Pancreas (tissue), 10 donors: ENCODE measurements at regions not wholly inside any gene's neighbourhood (a gene's known extent, or its start where the extent isn't known, plus 50 kb on each side); places are given as distances from the start of the nearest gene placed in this dataset.

Experiments used
- ATAC-seq, 4 donors: fragments of 200-7000 bp; cut with Tn5 transposase; one replicate each; pipeline versions ENCODE4 v1.8.0 to v1.9.1; 2020; ENCODE audit warnings: mild to moderate bottlenecking in 4 of 4, moderate library complexity in 4 of 4
- DNase-seq, 6 donors: peaks; one replicate each; pipeline ENCODE4 v3.0.0-alpha.2; 2020
- FAIRE-seq: peaks from 2 replicates; lab custom pipeline; 2012; peaks lifted over from hg19 to GRCh38; lab: Jason Lieb, UNC
- H3K27ac ChIP-seq, 4 donors: fragments of 200-600 bp; sonication (generic); 1 replicate in 3 of 4; 2 replicates in 1 of 4; pipeline versions ENCODE4 v1.5.0 to v1.8.0; 2020
- H3K27me3 ChIP-seq, 4 donors: fragments of 200-600 bp; one replicate each; pipeline ENCODE4 v1.8.0; 2021
- H3K36me3 ChIP-seq, 3 donors: fragments of 200-600 bp; sonication (generic) in 1 of 3; one replicate each; pipeline versions ENCODE4 v1.5.0 to v1.8.0; 2020 to 2021
- H3K4me1 ChIP-seq, 3 donors: fragments of 200-600 bp; one replicate each; pipeline ENCODE4 v1.8.0; 2021
- H3K4me3 ChIP-seq, 4 donors: fragments of 200-600 bp; sonication (generic) in 2 of 4; one replicate each; pipeline versions ENCODE4 v1.5.0 to v1.8.0; 2020 to 2021
- H3K9me3 ChIP-seq, 4 donors: fragments of 200-600 bp; one replicate each; pipeline ENCODE4 v1.8.0; 2021
- CTCF ChIP-seq, 4 donors: fragments of 200-600 bp; sonication (generic) in 3 of 4; IDR thresholded peaks; one replicate each; pipeline versions ENCODE4 v1.5.0 to v1.8.0; 2021; ENCODE audit warnings: antibody characterized with exemption in 4 of 4
- WGBS, 2 donors: extraction: QIAGEN DNeasy Blood & Tissue Kit; methylation state at CpG; one replicate each; pipeline ENCODE4 v1.1.7; 2013; 5-methylcytosine and 5-hydroxymethylcytosine counted together
- intact Hi-C, 3 donors: fragments of 100-400 bp; cut with DNase I; formaldehyde crosslinking; loops; one replicate each; pipeline versions ENCODE4 v1.11.1 to v1.14.2; 2022
- donor health status: healthy with polysubstance abuse.
- donor health status: DM: no; HTN: no; CAD: no; lungs with moderate emphysema.
- donor health status: DM: no; HTN: no; CAD: no.
- donor health status: control.
- donor health status: control.
- donor health status: Bipolar disorder and iron deficiency.
- donor health status: DM: yes; HTN: yes; CAD: no.
- donor health status: DM: no; HTN: no; CAD: no.
- donor health status: DM: no; HTN: no; CAD: no.
- donor health status: DM: yes; HTN: yes; CAD: no.

DNA sequence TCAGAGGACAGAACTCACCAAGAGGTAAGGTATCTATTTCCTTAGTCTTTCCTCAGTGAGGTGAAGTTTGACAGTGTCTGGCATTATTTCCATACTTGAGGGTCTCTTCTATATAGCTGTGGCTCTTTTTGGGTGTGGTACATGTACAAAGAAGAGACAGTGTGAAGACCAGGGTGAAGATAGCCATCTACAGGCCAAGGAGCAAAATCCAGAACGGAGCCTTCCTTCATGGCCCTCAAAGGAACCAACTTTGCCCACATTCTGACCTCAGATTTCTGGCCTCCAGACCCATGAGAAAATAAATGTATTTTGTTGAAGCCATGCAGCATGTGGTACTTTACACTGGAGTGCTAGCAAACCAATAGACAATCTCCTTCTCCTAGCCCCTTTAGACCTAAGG, 858.5 kb upstream of the B3GALT2 start:
- Histone ChIP-seq H3K36me3 (no peaks in the 10 kb centered on the region), H3K27ac (no peak overlapping the region), H3K27me3 (no peaks in the 10 kb centered on the region), H3K9me3 (no peaks in the 10 kb centered on the region), H3K4me1 (no peaks in the 10 kb centered on the region), H3K4me3 (no peak overlapping the region)
- ATAC-seq (no peak), FAIRE-seq (no peak), DNase-seq (no peak)
- intact Hi-C loops: no loop called here
- 68 to 72% methylated on average over 1 of the region's 1 CpG for WGBS, 2 donors
- TF ChIP-seq CTCF (IDR thresholded peaks at IDR 0.05): no peak

GRCh38 chr1:194043984-194044755, 857.8 kb upstream of the B3GALT2 start:
- no peak for TF ChIP-seq CTCF (IDR thresholded peaks at IDR 0.05)
- intact Hi-C loops: no loop called here
- Histone ChIP-seq H3K27ac (no peak overlapping the region), H3K9me3 (no peaks in the 10 kb centered on the region), H3K4me1 (no peaks in the 10 kb centered on the region), H3K4me3 (no peak overlapping the region), H3K36me3 (no peaks in the 10 kb centered on the region), H3K27me3 (no peaks in the 10 kb centered on the region)
- DNase-seq (no peak), FAIRE-seq (no peak), ATAC-seq (no peak)
- WGBS, 2 donors: 48 to 69% methylated on average over 5 of the region's 5 CpGs

DNA sequence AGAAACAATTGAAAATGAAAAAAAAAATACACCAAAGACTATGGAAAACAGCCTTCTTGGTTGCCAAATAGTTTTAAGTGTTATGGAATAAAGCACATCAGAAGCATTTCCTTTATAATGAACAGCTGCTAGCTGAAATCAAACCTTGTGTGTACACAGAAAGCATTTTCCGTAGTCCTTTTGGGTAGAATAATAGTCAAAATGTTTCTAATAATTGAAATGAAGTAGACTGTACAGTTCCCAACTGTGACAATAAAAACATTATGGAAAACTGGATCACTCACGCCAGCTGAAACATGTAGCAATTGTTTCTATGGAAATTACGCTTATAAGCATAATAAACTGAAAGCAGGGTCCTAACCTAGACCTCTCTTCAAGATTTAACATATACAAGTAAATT, 856.3 kb upstream of the B3GALT2 start:
- H3K4me1 ChIP-seq: no peaks in the 10 kb centered on the region
- no peaks in the 10 kb centered on the region for H3K36me3 ChIP-seq
- 87 to 90% methylated on average over 3 of the region's 3 CpGs for WGBS, 2 donors
- no peak overlapping the region for H3K27ac ChIP-seq
- no peak for DNase-seq
- H3K27me3 ChIP-seq: no peaks in the 10 kb centered on the region
- intact Hi-C loops: no loop called here
- no peak for FAIRE-seq
- H3K9me3 ChIP-seq: no peaks in the 10 kb centered on the region
- H3K4me3 ChIP-seq: no peak overlapping the region
- no peak for ATAC-seq
- TF ChIP-seq CTCF (IDR thresholded peaks at IDR 0.05): no peak

GRCh38 chr1:194040496-194040895, 854.1 kb upstream of the B3GALT2 start:
- no peak overlapping the region for H3K4me3 ChIP-seq
- DNase-seq: no peak
- H3K36me3 ChIP-seq: no peaks in the 10 kb centered on the region
- FAIRE-seq: no peak
- no peak for TF ChIP-seq CTCF (IDR thresholded peaks at IDR 0.05)
- no peaks in the 10 kb centered on the region for H3K27me3 ChIP-seq
- intact Hi-C loops: no loop called here
- WGBS, 2 donors: 40 to 60% methylated on average over 1 of the region's 1 CpG
- no peak for ATAC-seq
- H3K27ac ChIP-seq: no peak overlapping the region
- H3K9me3 ChIP-seq: no peaks in the 10 kb centered on the region
- no peaks in the 10 kb centered on the region for H3K4me1 ChIP-seq

DNA sequence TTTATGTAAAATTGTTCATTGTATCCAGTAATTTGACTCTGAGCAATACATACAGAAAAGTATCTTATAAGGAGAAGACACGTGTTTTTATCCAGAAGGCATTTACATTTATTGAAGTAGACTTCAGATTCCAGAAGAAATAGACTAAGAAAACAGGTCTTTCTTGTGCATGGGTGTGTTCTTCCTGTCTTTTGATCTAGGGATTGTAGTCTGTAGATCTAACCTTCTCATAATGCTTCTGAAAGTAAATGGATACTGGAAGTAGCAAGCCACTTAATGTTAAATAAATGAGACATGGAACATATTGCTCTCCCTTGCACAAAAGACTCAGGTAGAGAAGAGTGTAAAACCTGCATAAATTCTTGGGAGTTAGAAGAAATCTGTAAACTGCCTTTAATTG, 853.2 kb upstream of the B3GALT2 start:
- Histone ChIP-seq H3K4me1 (no peaks in the 10 kb centered on the region), H3K27me3 (no peaks in the 10 kb centered on the region), H3K27ac (no peak overlapping the region), H3K9me3 (no peaks in the 10 kb centered on the region), H3K4me3 (no peak overlapping the region), H3K36me3 (no peaks in the 10 kb centered on the region)
- ATAC-seq: no peak
- intact Hi-C loops: no loop called here
- FAIRE-seq: no peak
- no peak for DNase-seq
- no peak for TF ChIP-seq CTCF (IDR thresholded peaks at IDR 0.05)
- 51 to 60% methylated on average over 1 of the region's 1 CpG for WGBS, 2 donors
